K562 (cell line): ENCODE measurements at regions not wholly inside any gene's neighbourhood (a gene's known extent, or its start where the extent isn't known, plus 50 kb on each side); places are given as distances from the start of the nearest gene placed in this dataset.

Source experiments
- ATAC-seq: fragments of 200-7000 bp; cut with Tn5 transposase; 3 replicates; pipeline ENCODE4 v1.9.1; 2020; ENCODE audit warnings: moderate library complexity
- BruUV-seq: library from RNA; stranded (reverse); fragments of 400-500 nt; replicated peaks from 2 replicates; lab custom pipeline; 2021; lab: Mats Ljungman, UMichigan
- CTCF ChIA-PET: fragments of 300-600 bp; formaldehyde crosslinking; extraction: SDS; loops from one replicate; lab custom pipeline; 2021; ENCODE audit warnings: low intra/inter-chr PET ratio; lab: Yijun Ruan, JAX
- POLR2A ChIA-PET: fragments of 300-600, 350-650 bp; sonication (Branson Sonifier 250); formaldehyde crosslinking; extraction: SDS; loops from one replicate; lab custom pipeline; 2021; ENCODE audit warnings: antibody characterized with exemption, inconsistent platforms; lab: Yijun Ruan, JAX
- DNase-seq, 4 experiments: peaks; one replicate each; pipeline versions ENCODE4 v3.0.0 to v3.0.0-alpha.2; 2011 to 2018; ENCODE audit warnings: low spot score in 3 of 4, mixed read lengths in 3 of 4; ENCODE audit errors: extremely low read depth in 1 of 4
- FAIRE-seq: peaks from 2 replicates; lab custom pipeline; 2011; peaks lifted over from hg19 to GRCh38; lab: Jason Lieb, UNC
- H2AFZ ChIP-seq: 2 replicates; pipeline ENCODE4 v1.6.0; 2011; ENCODE audit warnings: low read depth, low read length, control low read depth, inconsistent platforms
- H3K27ac ChIP-seq: fragments of 200-600 bp; 3 replicates; pipeline ENCODE4 v1.8.0; 2011; ENCODE audit warnings: low read depth, mild to moderate bottlenecking, control low read depth, inconsistent platforms, low read length, moderate library complexity, mixed read lengths; ENCODE audit errors: extremely low read depth
- H3K27me3 ChIP-seq, 2 experiments: fragments of 300-600 bp in 1 of 2; 2 replicates in 1 of 2; 3 replicates in 1 of 2; pipeline versions ENCODE4 v1.6.0 to v1.8.0; 2011; ENCODE audit warnings: inconsistent platforms in 2 of 2, low read length in 2 of 2, mild to moderate bottlenecking in 1 of 2, mixed read lengths in 1 of 2, moderate library complexity in 1 of 2; ENCODE audit not compliant: control insufficient read depth in 2 of 2, insufficient read depth in 2 of 2
- H3K36me3 ChIP-seq: fragments of 300-600 bp; 3 replicates; pipeline ENCODE4 v1.8.0; 2011; ENCODE audit warnings: mild to moderate bottlenecking, low read length, inconsistent platforms; ENCODE audit not compliant: control insufficient read depth, insufficient read depth
- H3K4me1 ChIP-seq, 2 experiments: fragments of 200-600 bp in 1 of 2; replicated peaks in 1 of 2; 2 replicates in 1 of 2; 3 replicates in 1 of 2; pipeline versions ENCODE4 v1.5.1 to v1.8.0; 2011; ENCODE audit warnings: inconsistent platforms in 2 of 2, low read length in 2 of 2, mild to moderate bottlenecking in 1 of 2, mixed read lengths in 1 of 2, moderate library complexity in 1 of 2; ENCODE audit not compliant: control insufficient read depth in 2 of 2, insufficient read depth in 2 of 2
- H3K4me2 ChIP-seq: 2 replicates; pipeline ENCODE4 v1.6.1; 2011; ENCODE audit warnings: low read length, control low read depth, inconsistent platforms, mixed read lengths; ENCODE audit not compliant: insufficient read depth
- H3K4me3 ChIP-seq: fragments of 200-600 bp; sonication (generic), shearing (Covaris generic); 2 replicates; pipeline ENCODE4 v1.5.1; 2016; ENCODE audit warnings: control low read depth, inconsistent platforms
- H3K79me2 ChIP-seq: fragments of 200-600 bp; 3 replicates; pipeline ENCODE4 v1.8.0; 2011; ENCODE audit warnings: low read length, inconsistent platforms; ENCODE audit not compliant: control insufficient read depth, insufficient read depth
- H3K9ac ChIP-seq, 2 experiments: 2 replicates each; pipeline versions ENCODE4 v1.6.0 to v1.6.1; 2011; ENCODE audit warnings: low read depth in 2 of 2, low read length in 2 of 2, control low read depth in 1 of 2, inconsistent platforms in 1 of 2, mild to moderate bottlenecking in 1 of 2, mixed read lengths in 1 of 2; ENCODE audit not compliant: insufficient read depth in 1 of 2
- H3K9me1 ChIP-seq: one replicate; pipeline ENCODE4 v1.6.0; 2011; ENCODE audit warnings: inconsistent platforms, mild to moderate bottlenecking, low read length, moderate library complexity; ENCODE audit not compliant: control insufficient read depth, insufficient read depth
- H3K9me3 ChIP-seq: replicated peaks from 2 replicates; pipeline ENCODE4 v1.5.1; 2011; ENCODE audit warnings: low read depth, low read length, inconsistent platforms; ENCODE audit not compliant: control insufficient read depth, insufficient read depth
- H4K20me1 ChIP-seq: replicated peaks from 2 replicates; pipeline ENCODE4 v1.6.1; 2011; ENCODE audit warnings: low read length, inconsistent platforms, mixed read lengths; ENCODE audit not compliant: control insufficient read depth, insufficient read depth
- CEBPG ChIP-seq, 3 experiments: fragments of 200-800 bp in 1 of 3; sonication (Bioruptor generic) in 1 of 3; sonication (generic) in 1 of 3; formaldehyde crosslinking in 1 of 3; IDR thresholded peaks in 2 of 3; conservative IDR thresholded peaks in 1 of 3; 2 replicates each; pipeline versions ENCODE4 v1.6.1 to v1.8.0; 2016 to 2022; ENCODE audit warnings: missing compliant biosample characterization in 2 of 3, missing genetic modification characterization in 2 of 3, mild to moderate bottlenecking in 1 of 3, missing genetic modification reagents in 1 of 3
- GABPB1 ChIP-seq: sonication (generic); formaldehyde crosslinking; IDR thresholded peaks from 2 replicates; pipeline ENCODE4 v1.8.0; 2022; ENCODE audit warnings: mild to moderate bottlenecking, missing genetic modification reagents
- GATAD2A ChIP-seq: fragments of 450-650 bp; IDR thresholded peaks from 2 replicates; pipeline ENCODE4 v1.6.1; 2017
- L3MBTL2 ChIP-seq: fragments of 450-650 bp; IDR thresholded peaks from 2 replicates; pipeline ENCODE4 v1.6.1; 2016; ENCODE audit warnings: mild to moderate bottlenecking, moderate library complexity
- MAZ ChIP-seq, 2 experiments: fragments of 450-650 bp in 1 of 2; sonication (generic) in 1 of 2; formaldehyde crosslinking; IDR thresholded peaks in 1 of 2; conservative IDR thresholded peaks in 1 of 2; 2 replicates each; pipeline versions ENCODE4 v1.4.0 to v1.5.0; 2020; ENCODE audit warnings: mild to moderate bottlenecking in 1 of 2, missing genetic modification reagents in 1 of 2
- MXD1 ChIP-seq: fragments of 250-450 bp; sonication (Bioruptor Pico); IDR thresholded peaks from 2 replicates; pipeline ENCODE4 v1.8.0; 2021; ENCODE audit warnings: borderline replicate concordance, mild to moderate bottlenecking, moderate library complexity; ENCODE audit not compliant: poor library complexity, severe bottlenecking
- SP2 ChIP-seq: IDR thresholded peaks from 2 replicates; pipeline ENCODE4 v1.6.1; 2011; ENCODE audit warnings: mild to moderate bottlenecking, low read depth, low read length, moderate library complexity; ENCODE audit not compliant: poor library complexity, severe bottlenecking; ENCODE audit errors: extremely low read depth
- ZBTB17 ChIP-seq: fragments of 450-650 bp; formaldehyde crosslinking; IDR thresholded peaks from 2 replicates; pipeline ENCODE4 v1.4.0; 2020; ENCODE audit warnings: mild to moderate bottlenecking
- ZBTB40 ChIP-seq, 2 experiments: fragments of 450-650 bp in 1 of 2; sonication (generic) in 1 of 2; formaldehyde crosslinking in 1 of 2; IDR thresholded peaks; 2 replicates each; pipeline versions ENCODE4 v1.7.1 to v1.9.0; 2016 to 2022; ENCODE audit warnings: inconsistent platforms in 1 of 2, mild to moderate bottlenecking in 1 of 2, missing genetic modification reagents in 1 of 2
- ZFX ChIP-seq: sonication (generic); formaldehyde crosslinking; IDR thresholded peaks from 2 replicates; pipeline ENCODE4 v1.8.0; 2022; ENCODE audit warnings: mild to moderate bottlenecking, missing genetic modification reagents, moderate library complexity
- WGBS: fragments of 100-300 bp; shearing (Covaris generic); methylation state at CpG from one replicate; pipeline ENCODE4 v1.1.6; 2016; ENCODE audit warnings: low coverage, mixed read lengths; ENCODE audit not compliant: insufficient coverage; ENCODE audit errors: missing lambda C conversion rate; 5-methylcytosine and 5-hydroxymethylcytosine counted together
- in situ Hi-C: fragments of 300-500 bp; cut with MboI; formaldehyde crosslinking; loops from 4 replicates; pipeline ENCODE4 v1.15.0; 2018; ENCODE audit warnings: inconsistent platforms, mixed read lengths
- intact Hi-C: fragments of 100-400 bp; cut with micrococcal nuclease; formaldehyde crosslinking; loops from 2 replicates; pipeline ENCODE4 v1.14.2; 2022
- TF ChIP-seq, protein P1 (sequence below): fragments of 450-650 bp; IDR thresholded peaks from 2 replicates; pipeline ENCODE4 v1.7.0; 2016; ENCODE audit warnings: borderline replicate concordance

GRCh38 chr6:49220293-49220692 is 242.8 kb downstream of the MMUT start:
- no peaks in the 10 kb centered on the region for H3K27me3 ChIP-seq
- ATAC-seq (no peak), FAIRE-seq (no peak), DNase-seq (no peak)
- no peaks in the 10 kb centered on the region for H4K20me1 ChIP-seq
- H3K9me1 ChIP-seq, result no peaks in the 10 kb centered on the region
- in situ Hi-C loops, result no loop called here
- POLR2A ChIA-PET, result no interaction called here
- H3K36me3 ChIP-seq, result no peaks in the 10 kb centered on the region
- intact Hi-C loops, result no loop called here
- H3K4me3 ChIP-seq, result no peak overlapping the region
- no peak overlapping the region for H3K9ac ChIP-seq
- H3K27ac ChIP-seq, result no peak overlapping the region
- no TSS peak for BruUV-seq
- WGBS, result 0% methylated on average over 1 of the region's 1 CpG
- no peaks in the 10 kb centered on the region; the same call in 1 of the 2 replicates for H3K9me3 ChIP-seq
- no peak overlapping the region for H2AFZ ChIP-seq
- H3K4me1 ChIP-seq, result no peaks in the 10 kb centered on the region
- CTCF ChIA-PET, result no interaction called here
- no peaks in the 10 kb centered on the region for H3K79me2 ChIP-seq
- no peak overlapping the region for H3K4me2 ChIP-seq
- TF ChIP-seq GABPB1 (CRISPR knock-in tag) (no peak), ZFX (CRISPR knock-in tag) (no peak), CEBPG (CRISPR knock-in tag; IDR thresholded peaks at IDR 0.05) (no peak), CEBPG (tag; conservative IDR thresholded peaks at IDR 0.05 in 1 of 2, IDR thresholded peaks at IDR 0.05 in 1 of 2) (no peak), ZBTB17 (no peak), SP2 (no peak), L3MBTL2 (no peak), MXD1 (CRISPR knock-in tag) (no peak), GATAD2A (no peak), MAZ (CRISPR knock-in tag; conservative IDR thresholded peaks at IDR 0.05 in 1 of 2, IDR thresholded peaks at IDR 0.05 in 1 of 2) (no peak), ZBTB40 (IDR thresholded peaks at IDR 0.05) (no peak), ZBTB40 (CRISPR knock-in tag; IDR thresholded peaks at IDR 0.05) (no peak)
- TF ChIP-seq, protein P1, sequence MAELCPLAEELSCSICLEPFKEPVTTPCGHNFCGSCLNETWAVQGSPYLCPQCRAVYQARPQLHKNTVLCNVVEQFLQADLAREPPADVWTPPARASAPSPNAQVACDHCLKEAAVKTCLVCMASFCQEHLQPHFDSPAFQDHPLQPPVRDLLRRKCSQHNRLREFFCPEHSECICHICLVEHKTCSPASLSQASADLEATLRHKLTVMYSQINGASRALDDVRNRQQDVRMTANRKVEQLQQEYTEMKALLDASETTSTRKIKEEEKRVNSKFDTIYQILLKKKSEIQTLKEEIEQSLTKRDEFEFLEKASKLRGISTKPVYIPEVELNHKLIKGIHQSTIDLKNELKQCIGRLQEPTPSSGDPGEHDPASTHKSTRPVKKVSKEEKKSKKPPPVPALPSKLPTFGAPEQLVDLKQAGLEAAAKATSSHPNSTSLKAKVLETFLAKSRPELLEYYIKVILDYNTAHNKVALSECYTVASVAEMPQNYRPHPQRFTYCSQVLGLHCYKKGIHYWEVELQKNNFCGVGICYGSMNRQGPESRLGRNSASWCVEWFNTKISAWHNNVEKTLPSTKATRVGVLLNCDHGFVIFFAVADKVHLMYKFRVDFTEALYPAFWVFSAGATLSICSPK, result no peak
